ENCODE measurements at regions not wholly inside any gene's neighbourhood (a gene's known extent, or its start where the extent isn't known, plus 50 kb on each side); places are given as distances from the start of the nearest gene placed in this dataset.

DNA sequence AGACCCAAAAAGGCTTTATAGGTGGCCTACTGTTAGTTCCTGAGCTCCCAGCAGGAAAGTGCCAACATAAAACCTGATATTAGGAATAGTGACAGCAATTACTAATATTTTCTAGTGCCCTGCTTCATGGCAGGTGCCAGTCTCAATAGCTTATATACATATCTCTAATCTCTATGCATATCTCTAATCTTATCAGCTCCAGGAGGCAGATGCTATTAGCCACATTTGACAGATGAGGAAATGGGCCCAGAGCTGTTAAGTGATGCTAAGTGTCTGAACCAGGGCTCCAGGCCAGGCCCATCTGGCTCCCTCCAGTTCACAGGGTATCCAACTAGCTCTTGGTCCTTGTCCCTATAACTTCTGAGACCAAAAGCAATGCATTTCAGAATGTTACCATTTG lies 142.5 kb downstream of the CHIC2 start:
- DNase-seq (ENCODE audit: low read depth): no peak
- H3K4me3 ChIP-seq (ENCODE audit: low read depth, low read length): no peak overlapping the region
- TF ChIP-seq, protein P1, sequence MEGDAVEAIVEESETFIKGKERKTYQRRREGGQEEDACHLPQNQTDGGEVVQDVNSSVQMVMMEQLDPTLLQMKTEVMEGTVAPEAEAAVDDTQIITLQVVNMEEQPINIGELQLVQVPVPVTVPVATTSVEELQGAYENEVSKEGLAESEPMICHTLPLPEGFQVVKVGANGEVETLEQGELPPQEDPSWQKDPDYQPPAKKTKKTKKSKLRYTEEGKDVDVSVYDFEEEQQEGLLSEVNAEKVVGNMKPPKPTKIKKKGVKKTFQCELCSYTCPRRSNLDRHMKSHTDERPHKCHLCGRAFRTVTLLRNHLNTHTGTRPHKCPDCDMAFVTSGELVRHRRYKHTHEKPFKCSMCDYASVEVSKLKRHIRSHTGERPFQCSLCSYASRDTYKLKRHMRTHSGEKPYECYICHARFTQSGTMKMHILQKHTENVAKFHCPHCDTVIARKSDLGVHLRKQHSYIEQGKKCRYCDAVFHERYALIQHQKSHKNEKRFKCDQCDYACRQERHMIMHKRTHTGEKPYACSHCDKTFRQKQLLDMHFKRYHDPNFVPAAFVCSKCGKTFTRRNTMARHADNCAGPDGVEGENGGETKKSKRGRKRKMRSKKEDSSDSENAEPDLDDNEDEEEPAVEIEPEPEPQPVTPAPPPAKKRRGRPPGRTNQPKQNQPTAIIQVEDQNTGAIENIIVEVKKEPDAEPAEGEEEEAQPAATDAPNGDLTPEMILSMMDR (IDR thresholded peaks at IDR 0.05; ENCODE audit: insufficient read depth, low read length): no peak

DNA sequence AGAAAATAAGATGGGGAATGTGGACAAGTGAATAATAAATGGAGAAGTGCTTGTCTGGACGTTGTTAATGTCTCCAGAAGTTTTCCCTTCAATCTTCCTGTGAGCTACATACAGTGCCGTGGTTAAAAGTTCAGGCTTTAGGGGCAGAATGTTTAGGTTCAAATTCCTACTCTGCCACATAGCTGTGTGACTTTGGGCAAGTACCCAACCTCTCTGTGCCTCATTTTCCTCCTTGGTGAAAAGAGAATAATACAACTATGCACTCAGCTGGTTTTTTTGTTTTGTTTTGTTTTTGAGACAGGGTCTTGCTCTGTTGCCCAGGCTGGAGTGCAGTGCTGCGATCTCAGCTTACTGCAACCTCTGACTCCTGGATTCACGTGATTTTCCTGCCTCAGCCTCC lies 143.5 kb downstream of the CHIC2 start:
- TF ChIP-seq, protein P1 (IDR thresholded peaks at IDR 0.05; ENCODE audit: insufficient read depth, low read length): no peak
- no peak for DNase-seq (ENCODE audit: low read depth)
- H3K4me3 ChIP-seq (ENCODE audit: low read depth, low read length): no peak overlapping the region

DNA sequence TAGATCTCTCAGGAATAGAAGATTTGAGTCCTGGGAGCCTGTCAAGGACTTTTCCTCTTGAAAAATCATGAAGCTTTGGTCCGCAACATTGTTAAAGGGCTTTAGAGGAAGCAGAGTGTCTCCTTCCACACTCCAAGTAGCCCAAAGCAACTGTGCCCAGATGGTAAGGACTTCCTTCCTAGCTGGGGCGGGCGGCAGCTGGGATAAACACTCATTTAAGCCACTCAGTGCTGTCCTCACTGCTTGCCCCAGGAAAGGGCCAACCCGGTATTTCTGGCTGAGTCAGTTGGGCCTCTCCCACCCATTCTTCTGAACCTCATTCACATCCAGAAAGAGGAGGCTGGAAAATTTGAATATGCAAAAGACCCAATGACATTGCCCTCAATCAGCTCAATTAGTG lies 144.3 kb downstream of the CHIC2 start:
- TF ChIP-seq, protein P1 (IDR thresholded peaks at IDR 0.05; ENCODE audit: insufficient read depth, low read length): no peak
- DNase-seq (ENCODE audit: low read depth): no peak
- H3K4me3 ChIP-seq (ENCODE audit: low read depth, low read length): no peak overlapping the region

DNA sequence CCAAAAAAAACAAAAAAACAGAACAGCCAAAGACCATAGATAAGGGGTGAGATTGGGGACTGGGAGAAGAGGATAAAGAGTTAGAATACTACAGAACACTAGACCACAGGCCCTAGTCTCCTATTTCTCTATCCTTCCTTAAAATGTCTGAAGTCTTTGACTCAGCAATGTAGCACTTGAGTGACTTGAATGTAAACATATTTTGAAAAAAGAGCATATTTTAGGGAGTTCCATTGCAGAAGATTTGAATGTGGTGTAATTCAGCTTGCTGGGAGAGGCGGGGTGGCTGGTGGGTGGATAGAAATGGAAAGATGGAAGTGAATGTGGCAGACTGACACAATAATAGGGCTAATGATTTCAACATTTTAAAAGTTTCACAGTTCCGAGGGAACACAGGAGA lies 144.9 kb downstream of the CHIC2 start:
- DNase-seq (ENCODE audit: low read depth): peak; percentile 38
- H3K4me3 ChIP-seq (ENCODE audit: low read depth, low read length): no peak overlapping the region
- TF ChIP-seq, protein P1 (IDR thresholded peaks at IDR 0.05; ENCODE audit: insufficient read depth, low read length): no peak

DNA sequence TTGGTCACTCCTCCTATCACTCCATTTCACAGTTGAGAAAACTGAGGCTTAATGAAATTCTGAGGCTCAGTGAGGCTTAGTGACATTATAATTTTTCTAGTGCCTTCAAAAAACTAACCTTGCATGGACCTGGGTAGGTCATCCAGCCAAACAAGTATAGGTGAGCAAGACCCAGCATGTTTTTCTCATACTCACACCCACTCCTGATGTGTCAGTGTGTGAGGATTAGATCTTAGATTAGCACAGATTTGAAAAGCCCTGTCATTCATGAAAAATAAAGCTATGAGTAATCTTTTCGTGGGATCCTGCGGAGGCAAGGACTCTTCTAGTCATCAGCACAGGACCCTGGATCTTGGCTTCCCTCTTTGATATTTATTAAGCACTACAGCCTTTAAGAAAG lies 146.7 kb downstream of the CHIC2 start:
- no peak for DNase-seq (ENCODE audit: low read depth)
- TF ChIP-seq, protein P1 (IDR thresholded peaks at IDR 0.05; ENCODE audit: insufficient read depth, low read length): no peak

DNA sequence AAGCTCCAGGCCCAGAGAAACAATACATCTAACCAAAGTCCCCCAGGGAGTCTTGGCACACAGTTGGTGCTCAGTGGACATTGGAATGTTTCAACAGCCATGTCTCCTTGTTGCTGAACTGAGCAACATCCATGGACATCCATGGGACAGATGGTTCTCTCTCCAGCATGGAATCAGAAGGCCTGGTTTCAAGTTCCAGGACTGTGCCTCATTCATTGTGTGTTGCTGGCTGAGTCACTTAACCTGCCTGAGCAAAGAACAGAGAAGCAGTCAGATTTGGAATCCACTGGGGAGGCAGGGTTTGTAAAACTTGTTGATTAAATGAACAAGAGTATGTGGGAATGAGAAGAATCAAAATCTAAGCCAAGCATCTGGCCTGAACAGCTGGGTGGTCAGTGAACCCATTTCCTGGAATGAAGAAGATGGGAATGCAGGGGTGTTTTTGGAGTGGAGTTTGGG lies 147.9 kb downstream of the CHIC2 start:
- TF ChIP-seq, protein P1 (IDR thresholded peaks at IDR 0.05; ENCODE audit: insufficient read depth, low read length): no peak
- peak; percentile 95 for DNase-seq (ENCODE audit: low read depth)
- H3K4me3 ChIP-seq (ENCODE audit: low read depth, low read length): no peak overlapping the region

More for the DNA sequence above, 146.7 kb downstream of the CHIC2 start:
- H3K4me3 ChIP-seq (ENCODE audit: low read depth, low read length): no peak overlapping the region

DNA sequence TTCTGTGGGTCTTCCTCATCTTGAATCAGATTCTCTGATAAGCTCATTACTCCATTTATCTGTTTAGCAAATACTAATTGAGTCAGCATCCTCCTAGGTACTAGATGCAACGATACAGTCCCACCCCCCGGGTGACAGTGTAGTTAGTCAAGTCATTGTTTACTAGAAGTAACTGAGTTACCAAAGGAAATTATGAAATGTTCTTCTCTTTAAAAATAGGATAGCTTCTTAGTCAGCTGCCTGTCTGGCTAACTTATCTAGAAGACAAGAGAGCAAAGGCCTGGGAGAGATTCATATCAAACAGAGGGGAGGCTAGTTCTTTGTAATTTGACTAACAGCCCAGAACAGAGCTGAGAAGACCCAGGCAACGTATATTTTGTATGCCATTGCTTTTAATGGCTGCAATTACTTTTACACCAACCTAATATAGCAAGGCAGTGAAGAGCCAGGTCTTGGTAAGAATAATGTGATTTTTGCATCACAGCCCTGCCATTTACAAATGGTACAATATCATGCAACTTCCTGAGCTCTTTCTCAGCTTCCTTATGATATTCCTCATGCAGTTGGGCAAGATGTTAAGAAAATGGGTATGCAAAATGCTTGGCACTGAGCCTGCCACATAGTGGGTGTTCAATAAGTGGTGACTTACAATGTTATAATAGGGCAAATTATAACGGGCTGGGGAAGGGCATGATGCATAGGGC lies 149.9 kb downstream of the CHIC2 start:
- DNase-seq (ENCODE audit: low read depth): peak; percentile 83
- H3K4me3 ChIP-seq (ENCODE audit: low read depth, low read length): no peak overlapping the region
- TF ChIP-seq, protein P1 (IDR thresholded peaks at IDR 0.05; ENCODE audit: insufficient read depth, low read length): no peak

Measured in fibroblast of the aortic adventitia (primary cell).